Umbilical cord (tissue), 1 donor: ENCODE measurements at regions not wholly inside any gene's neighbourhood (a gene's known extent, or its start where the extent isn't known, plus 50 kb on each side); places are given as distances from the start of the nearest gene placed in this dataset.
"Not testable (repeated sequence)": the region's sequence is repeated elsewhere in the genome, so short reads cannot be mapped to it uniquely, and the experiment has no call there.

Source experiments
- DNase-seq: peaks from one replicate; pipeline ENCODE4 v3.0.0-alpha.2; 2015; ENCODE audit warnings: low spot score

DNA sequence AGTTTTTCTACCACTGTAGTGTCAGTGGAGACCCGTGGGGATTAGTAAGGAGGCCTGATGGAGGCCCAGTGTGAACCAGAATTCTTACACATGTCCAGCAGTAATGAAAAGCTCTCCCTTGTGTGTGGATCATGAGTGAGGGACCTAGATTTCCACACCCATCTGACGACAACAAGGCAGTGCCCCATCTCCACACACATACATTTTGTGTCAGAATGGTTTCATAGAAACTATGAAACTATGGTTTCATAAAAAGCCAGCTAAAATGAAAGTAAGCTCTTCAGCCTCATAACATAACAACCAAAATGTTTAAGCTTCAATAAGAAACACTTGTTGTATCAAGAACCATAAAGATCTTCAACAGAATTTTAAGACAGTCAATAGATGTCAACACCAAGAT, 884.5 kb upstream of the ADGRL3 start:
- DNase-seq, result no peak

DNA sequence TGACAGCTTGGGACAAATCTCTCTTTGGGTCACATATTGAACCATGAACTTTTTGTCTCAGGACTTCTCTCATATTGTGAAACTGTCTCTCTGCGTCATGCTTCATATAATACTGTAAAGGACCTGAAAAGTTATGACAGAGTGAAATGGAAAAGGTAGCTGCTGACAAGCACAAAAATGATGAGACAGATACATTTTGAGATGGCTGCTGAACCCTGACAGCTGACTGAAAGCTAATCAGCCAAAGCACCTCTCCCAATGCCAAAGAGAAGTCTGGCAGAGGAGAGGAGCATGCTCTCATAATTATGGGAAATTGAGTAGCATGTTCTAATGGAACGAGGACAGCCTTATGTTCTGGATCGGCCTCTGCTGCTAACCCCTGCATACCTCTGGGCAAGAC, 873.4 kb upstream of the ADGRL3 start:
- DNase-seq, result no peak

DNA sequence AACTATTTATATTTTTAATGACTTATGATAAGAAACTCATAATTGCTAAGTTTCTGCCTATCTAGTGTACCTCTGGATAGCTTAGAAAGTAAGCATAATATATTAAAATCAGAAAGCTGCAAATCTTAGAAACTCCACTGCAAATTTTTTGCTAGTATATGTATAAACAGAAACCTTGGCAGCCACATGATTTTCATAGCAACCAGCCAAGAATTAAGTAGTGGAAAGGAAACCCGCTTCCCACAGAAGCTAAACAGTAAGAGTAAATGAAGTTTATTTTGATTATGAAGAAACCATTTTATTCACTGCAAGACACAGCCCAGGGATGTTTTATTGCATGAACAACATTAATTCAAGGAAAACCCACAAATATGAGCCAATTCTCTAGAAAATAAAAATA, 872.5 kb upstream of the ADGRL3 start:
- peak; percentile 55 for DNase-seq

- DNase-seq, result peak; percentile 6
Observed at GRCh38 chr4:60344908-60345307, 855.2 kb upstream of the ADGRL3 start.

DNA sequence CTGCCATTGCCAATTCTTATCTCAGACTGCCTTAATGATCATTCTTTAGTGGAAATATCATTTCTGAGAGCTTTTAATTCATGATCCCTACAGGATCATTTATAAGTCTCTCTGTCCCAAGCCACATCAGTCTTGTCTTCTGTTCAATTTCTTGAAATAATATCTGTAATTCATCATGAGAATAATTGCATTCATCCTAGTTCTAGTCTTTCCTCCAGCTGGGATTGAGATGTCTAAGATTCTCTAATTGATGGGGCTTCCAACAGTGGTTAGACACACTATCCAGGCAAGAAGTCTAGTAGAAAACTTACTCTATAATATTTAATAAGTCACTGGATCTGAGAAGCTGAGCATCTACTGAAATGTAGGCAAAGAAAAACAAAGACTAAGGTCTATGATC, 854.7 kb upstream of the ADGRL3 start:
- DNase-seq, result no peak

DNA sequence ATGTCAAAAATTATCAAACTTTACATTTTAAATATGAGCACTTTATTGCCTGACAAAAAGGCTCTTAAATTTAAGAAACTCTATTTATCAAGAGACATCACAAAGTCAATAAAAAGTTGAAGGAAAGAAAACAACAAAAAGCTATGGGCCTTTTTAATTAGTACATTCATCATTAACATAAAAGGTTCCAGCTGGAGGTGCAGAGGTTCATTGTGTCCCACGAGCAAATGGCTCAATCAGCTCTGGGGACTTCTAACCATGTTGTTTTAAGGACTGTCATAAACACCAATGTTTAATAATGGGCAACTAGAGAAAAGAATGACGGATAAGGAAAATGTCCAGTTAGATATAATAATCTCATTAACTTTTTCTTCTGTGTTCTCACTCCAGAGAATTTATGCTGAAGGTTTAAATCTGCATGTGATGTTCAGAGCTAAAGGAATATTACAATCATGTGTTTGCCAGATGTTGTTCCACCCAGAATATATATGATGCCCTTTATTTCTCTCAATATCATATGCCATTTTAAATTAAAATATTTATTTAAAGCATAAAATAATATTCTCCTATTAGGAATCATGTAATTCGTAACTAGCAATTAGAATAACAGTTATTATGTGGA, 840.3 kb upstream of the ADGRL3 start:
- no peak for DNase-seq

GRCh38 chr4:60365176-60365575, 835.0 kb upstream of the ADGRL3 start:
- no peak for DNase-seq

DNA sequence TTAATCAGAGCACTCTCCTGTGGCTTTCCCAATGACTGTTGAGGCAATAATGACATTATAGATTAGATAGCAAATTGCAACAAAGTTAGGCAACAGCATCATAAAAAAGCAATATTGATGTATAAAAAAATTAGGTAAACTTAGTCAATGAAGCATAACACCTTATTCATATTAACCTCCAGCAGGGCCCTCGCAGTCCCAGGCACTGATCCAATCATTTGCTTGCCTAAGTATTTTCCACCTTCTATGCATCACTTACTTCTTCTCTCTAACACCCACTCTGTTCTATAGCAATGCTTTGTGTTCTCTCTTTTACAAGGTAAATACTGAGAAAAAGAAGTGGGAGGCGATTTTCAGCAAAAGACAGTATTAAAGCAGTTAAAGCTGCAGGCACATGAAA, 833.5 kb upstream of the ADGRL3 start:
- DNase-seq, result no peak

GRCh38 chr4:60368986-60369385, 831.1 kb upstream of the ADGRL3 start:
- no peak for DNase-seq

DNA sequence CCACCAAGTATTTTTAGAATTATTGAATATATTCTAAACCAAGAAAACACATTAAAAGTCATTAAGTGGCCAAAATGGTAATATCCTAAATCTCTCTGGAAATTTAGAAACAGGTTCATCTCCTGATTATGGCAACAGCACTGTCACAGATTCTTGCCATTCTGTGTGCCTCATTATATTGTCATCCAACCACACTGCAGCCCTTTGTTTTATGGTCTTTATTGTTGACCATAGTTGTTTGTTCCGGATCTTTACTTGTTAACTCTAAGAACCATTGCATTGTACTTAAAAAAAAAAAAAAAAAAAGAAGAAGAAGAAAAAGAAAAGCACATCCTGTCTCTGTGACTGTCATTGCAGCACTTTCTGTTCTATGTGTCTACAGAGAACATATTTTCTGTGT, 822.1 kb upstream of the ADGRL3 start:
- DNase-seq, result no peak

- DNase-seq, result no peak
Observed at GRCh38 chr4:60384516-60384915, 815.6 kb upstream of the ADGRL3 start.

- DNase-seq, result no peak
Observed at GRCh38 chr4:60389633-60390032, 810.5 kb upstream of the ADGRL3 start.

DNA sequence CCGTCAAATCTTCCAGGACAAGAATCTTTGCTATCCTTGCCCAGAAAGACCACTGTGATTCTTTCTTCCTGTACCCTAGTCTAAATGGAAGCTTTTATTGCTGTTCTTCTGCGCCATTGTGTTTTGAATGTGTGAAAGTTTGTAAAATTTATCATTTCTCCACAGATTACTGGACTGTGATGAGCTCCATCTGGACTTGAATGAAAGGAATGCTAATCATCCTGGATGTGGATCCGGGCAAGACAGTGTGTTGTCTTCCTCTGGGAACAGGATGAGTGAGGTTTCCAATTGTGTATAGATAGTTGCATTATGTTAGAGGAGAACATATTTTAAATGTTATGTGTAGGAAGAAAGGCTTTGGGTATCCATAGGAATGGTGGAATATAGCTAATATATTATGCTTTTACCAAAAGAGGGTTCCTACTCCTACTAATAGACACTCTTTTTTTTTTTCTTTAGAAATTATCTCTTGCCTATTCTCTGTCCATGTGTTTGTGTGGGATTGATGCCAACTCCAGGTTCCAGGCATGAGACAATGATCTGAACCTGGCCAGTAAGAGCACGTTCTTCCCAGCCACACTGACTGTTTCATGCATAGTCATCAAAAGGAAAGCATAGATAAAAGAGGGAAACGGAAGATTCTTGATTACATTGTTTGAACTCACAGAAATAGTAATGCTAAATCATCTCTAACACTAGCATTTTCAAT, 803.6 kb upstream of the ADGRL3 start:
- no peak for DNase-seq

- no peak for DNase-seq
Observed at GRCh38 chr4:60400593-60400992, 799.5 kb upstream of the ADGRL3 start.

DNA sequence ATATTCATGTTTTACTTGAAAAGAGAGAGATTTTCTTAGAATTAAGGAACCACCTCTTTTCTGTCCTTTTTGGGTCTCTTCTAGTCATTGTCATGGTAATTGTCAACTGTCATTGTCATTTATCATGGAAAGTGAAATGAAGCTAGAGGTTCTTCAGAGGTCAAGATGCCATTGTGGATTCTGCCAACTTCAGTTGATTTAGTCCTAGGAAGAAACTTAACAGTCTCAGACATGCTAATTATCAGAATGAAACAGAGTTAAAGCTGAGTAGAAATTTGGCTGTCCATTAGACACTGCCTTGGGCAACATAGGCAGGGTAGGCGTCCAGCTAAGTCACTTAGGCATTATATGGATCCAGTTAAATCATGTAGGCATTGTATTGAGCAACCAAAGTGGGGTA, 796.1 kb upstream of the ADGRL3 start:
- no peak for DNase-seq

GRCh38 chr4:60422439-60422838, 777.7 kb upstream of the ADGRL3 start:
- no peak for DNase-seq

GRCh38 chr4:60423573-60424184, 776.4 kb upstream of the ADGRL3 start:
- not testable (repeated sequence) for DNase-seq

- no peak for DNase-seq
Observed at GRCh38 chr4:60432911-60433310, 767.2 kb upstream of the ADGRL3 start.

GRCh38 chr4:60443068-60443467, 757.1 kb upstream of the ADGRL3 start:
- DNase-seq, result no peak

- DNase-seq, result no peak
Observed at GRCh38 chr4:60443796-60444195, 756.3 kb upstream of the ADGRL3 start.

GRCh38 chr4:60450054-60450453, 750.1 kb upstream of the ADGRL3 start:
- no peak for DNase-seq

- peak; percentile 42 for DNase-seq
Observed at GRCh38 chr4:60452266-60452665, 747.9 kb upstream of the ADGRL3 start.

GRCh38 chr4:60455380-60455779, 744.7 kb upstream of the ADGRL3 start:
- DNase-seq, result no peak
